ENCODE measurements at regions not wholly inside any gene's neighbourhood (a gene's known extent, or its start where the extent isn't known, plus 50 kb on each side); places are given as distances from the start of the nearest gene placed in this dataset.

GRCh38 chr5:67308988-67309688 lies 112.5 kb upstream of the CD180 start:
- TF ChIP-seq ATF2 (tag by site-specific recombination; IDR thresholded peaks at IDR 0.05; ENCODE audit: low read depth) = no peak
- no peak for TF ChIP-seq CTCF (tag by site-specific recombination; IDR thresholded peaks at IDR 0.05)
- TF ChIP-seq ZNF274 (IDR thresholded peaks at IDR 0.05; ENCODE audit: low read length) = no peak
- TF ChIP-seq ZNF274 (tag by site-specific recombination; IDR thresholded peaks at IDR 0.05; ENCODE audit: borderline replicate concordance) = no peak
- no peak for TF ChIP-seq YY1 (tag by site-specific recombination; IDR thresholded peaks at IDR 0.05)
- TF ChIP-seq GLI4 (tag by site-specific recombination; IDR thresholded peaks at IDR 0.05) = no peak
- TF ChIP-seq ZNF624 (tag by site-specific recombination; IDR thresholded peaks at IDR 0.05) = no peak
- no peak for TF ChIP-seq TCF7L2 (IDR thresholded peaks at IDR 0.05; ENCODE audit: borderline replicate concordance, low read depth, low read length)
- TF ChIP-seq ZBTB7A (tag by site-specific recombination; IDR thresholded peaks at IDR 0.05; ENCODE audit: low read depth) = no peak
- no peak for TF ChIP-seq ZNF514 (tag by site-specific recombination; IDR thresholded peaks at IDR 0.05)
- TF ChIP-seq ZNF626 (tag by site-specific recombination; IDR thresholded peaks at IDR 0.05) = no peak
- TF ChIP-seq, protein P1, sequence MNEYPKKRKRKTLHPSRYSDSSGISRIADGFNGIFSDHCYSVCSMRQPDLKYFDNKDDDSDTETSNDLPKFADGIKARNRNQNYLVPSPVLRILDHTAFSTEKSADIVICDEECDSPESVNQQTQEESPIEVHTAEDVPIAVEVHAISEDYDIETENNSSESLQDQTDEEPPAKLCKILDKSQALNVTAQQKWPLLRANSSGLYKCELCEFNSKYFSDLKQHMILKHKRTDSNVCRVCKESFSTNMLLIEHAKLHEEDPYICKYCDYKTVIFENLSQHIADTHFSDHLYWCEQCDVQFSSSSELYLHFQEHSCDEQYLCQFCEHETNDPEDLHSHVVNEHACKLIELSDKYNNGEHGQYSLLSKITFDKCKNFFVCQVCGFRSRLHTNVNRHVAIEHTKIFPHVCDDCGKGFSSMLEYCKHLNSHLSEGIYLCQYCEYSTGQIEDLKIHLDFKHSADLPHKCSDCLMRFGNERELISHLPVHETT (tag by site-specific recombination; IDR thresholded peaks at IDR 0.05) = no peak
- TF ChIP-seq ZNF473 (tag by site-specific recombination; IDR thresholded peaks at IDR 0.05) = no peak
- no peak for TF ChIP-seq ZNF169 (tag by site-specific recombination; IDR thresholded peaks at IDR 0.05)
- no peak for TF ChIP-seq REPIN1 (tag by site-specific recombination; IDR thresholded peaks at IDR 0.05; ENCODE audit: low read depth)

All from HEK293 (cell line).